GM19397 (cell line): ENCODE measurements at regions not wholly inside any gene's neighbourhood (a gene's known extent, or its start where the extent isn't known, plus 50 kb on each side); places are given as distances from the start of the nearest gene placed in this dataset.
"Not testable (repeated sequence)": the region's sequence is repeated elsewhere in the genome, so short reads cannot be mapped to it uniquely, and the experiment has no call there.

ENCODE experiments used
- ATAC-seq: cut with Tn5 transposase; IDR thresholded peaks from one replicate; pipeline ENCODE4 v1.9.1; 2021; ENCODE audit warnings: mild to moderate bottlenecking, moderate library complexity; ENCODE audit not compliant: unreplicated experiment

DNA sequence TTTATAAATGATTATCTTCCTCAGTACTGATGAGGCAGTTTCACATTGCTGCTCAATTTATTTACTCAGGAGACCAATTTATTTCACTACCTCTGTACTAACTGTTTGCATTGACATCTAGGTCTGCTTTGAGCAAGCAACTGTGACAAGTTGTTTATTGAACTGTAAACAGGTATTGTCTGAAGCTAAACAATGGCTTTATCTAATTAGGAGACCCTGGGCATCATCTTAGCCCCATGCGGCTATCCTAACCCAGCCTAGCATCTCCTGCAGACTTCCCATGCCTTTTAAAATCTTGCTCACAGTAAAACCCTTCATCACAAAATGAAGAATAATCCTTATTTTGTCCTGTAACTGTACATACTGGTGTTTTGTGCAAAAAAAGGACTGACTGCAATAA lies 348.2 kb downstream of the RWDD3 start:
- ATAC-seq, result no peak

DNA sequence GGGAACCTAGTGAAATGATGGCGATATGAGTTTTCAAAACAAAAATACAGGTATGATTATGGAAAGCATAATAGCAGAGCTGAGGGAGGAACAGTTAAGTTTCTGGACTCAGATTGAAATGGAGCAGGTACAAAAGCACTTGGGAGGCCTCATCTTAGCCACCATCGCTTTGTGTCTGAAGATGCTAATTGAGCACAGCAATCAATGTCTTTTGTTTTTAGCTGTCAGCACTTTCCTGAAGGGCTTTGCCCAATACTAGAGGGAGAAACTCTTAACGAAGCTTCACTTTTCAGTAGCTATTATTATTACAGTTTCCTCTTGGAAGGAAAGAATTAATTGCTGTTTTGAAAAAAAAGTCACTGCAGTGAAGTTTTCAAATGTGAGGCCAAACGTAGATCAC lies 348.7 kb downstream of the RWDD3 start:
- no peak for ATAC-seq

DNA sequence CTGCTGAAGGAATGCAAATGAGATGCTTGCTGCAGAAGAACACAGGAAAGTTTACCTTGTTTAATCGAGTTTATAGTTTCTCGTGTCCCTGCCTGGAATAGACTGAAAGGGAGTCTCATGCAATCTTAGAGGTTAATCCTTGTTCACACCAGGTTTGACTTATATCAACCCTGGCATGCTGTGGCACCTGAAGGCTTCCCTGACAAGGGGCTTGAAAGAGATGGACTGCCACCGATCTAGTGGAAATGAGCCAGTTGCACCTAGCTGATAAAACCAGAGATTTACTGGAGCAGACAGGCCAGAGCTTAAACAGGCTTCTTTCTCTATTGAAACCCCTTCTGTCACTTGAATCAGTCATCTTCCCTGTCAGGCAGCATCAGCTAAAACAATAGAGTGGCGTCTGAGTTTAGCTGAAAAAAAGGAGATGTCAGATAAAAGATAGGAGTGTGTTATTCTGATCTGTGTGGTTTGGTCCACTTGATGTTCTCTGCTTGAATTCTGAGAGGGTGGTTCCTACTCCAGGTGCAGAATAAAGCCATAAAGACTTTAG lies 349.7 kb downstream of the RWDD3 start:
- no peak for ATAC-seq

DNA sequence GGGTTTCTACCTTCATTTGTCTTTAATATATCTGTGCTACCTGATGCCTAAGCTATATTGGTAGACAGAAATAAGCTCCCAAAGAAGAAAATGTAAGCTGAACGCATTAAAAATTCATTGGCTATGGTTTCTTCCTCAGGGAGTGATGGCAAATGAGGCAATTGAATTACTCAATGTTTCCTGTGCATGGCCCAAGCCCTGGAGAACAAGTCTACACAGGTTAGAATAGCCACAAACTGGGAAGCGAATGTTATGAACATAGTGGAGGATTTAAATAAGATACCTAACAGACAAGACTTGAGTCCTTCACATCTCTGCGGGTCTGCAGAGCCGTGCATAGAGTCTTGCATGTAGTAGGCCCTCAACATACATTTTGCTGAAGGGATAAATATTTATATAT lies 350.3 kb downstream of the RWDD3 start:
- ATAC-seq, result no peak

DNA sequence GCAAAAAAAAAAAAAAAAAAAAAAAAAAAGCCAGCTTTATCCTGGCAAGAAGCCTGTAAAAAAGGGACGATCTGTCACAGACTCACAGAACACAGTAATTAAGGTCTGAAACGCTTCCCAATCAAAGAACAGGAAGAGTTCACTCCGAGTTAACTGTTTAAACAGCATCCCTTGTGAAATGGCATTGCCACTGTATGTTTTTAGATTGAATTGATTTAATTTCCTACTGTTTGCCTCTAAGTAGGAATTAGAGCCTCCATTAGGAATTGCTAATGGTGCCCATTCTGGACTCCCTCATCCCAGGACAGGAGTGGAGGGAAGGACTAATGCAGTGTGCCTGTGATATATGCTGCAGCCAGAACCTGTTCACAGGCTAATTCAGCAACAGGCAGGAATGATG lies 370.8 kb downstream of the RWDD3 start:
- ATAC-seq, result no peak

DNA sequence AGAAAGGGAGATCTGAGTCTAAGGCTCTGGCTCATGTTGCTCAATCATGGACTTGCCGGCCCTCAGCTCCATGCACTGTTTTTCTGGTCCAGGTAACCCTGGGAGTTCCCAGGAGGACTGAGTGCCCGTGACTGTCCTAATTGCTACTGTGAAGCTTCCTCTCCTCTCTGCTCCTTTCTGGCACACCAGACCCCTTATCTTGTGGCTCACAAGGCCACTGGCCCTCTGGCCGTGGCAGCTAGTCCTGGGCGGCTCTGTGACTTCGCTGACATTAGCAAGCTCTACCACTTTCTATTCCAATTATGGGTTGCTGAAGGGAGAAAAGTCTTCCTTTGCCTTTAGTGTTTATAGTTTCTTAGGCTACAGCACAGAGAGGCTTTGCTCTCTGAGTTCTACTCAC lies 380.2 kb downstream of the RWDD3 start:
- no peak for ATAC-seq

DNA sequence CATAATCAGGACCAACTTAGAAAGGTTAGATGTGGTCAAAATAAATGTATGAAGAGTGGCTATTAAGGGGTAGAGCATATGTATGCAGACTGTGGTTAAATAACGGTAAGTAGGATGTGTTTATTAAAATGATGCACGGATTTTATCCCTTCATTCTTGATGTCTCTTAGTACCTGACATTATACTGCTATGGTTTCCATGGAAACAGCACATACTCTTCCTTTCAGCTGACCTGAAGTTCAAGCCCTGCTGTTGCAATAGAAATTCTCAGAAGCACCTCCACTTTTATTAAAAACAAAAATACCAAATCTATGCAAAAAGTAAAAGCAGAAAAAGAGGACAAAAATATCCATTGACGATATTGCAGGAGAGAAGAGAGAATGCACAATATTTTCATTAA lies 381.4 kb downstream of the RWDD3 start:
- no peak for ATAC-seq

DNA sequence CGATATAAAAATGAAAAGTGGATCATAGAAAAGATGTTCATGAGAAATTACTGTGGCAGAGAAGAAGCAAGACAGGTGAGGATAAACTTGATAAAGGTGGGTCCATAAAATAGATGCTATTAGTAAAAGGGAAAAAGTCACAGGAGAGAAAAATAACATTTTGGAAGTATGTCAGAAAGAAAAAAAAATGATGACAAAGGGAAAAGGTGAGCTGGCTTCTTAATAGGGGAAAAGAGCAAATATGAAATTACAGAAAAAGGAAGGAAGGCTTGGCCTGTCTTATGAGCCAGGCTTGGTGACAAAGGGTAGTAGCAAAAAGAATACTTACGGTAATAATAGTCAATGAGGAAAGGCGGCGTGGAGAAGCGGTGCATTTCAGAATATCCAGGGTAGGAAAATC lies 386.1 kb downstream of the RWDD3 start:
- no peak for ATAC-seq

DNA sequence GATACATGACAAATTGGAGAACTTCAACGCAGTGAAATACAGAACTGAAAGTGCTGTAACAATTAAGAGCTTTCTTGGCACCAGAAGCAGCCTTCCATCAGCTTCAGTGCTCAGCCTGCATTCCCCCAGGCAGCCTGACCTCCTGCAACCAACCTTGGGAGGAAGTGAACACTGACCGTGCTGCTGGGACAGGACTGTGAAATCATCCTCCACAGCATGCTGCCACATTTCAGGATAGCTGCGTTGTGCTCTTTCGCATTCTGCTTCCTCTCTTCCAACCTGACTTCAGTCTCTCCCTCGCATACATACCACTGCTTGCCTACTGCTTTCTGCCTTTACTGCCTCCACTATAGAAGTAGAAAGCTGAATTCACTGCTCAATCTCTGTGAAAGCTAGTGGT lies 388.6 kb downstream of the RWDD3 start:
- ATAC-seq, result no peak

DNA sequence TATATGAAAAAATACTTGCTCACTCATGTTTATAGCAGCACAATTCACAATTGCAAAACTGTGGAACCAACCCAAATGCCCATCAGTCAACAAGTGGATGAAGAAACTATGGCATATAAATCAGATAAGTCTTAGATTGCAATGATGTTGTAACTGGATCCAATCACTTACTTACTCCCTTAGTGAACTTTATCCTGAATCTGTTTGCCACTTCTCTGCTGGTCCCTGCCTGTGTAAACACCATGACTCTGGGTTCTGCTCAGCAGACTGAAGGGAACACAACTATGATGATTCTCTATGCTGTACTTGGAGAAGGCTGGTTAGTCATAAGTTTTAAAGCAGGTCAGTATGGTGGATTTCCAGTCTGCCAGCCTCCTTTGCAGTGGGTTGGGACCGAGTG lies 391.2 kb downstream of the RWDD3 start:
- ATAC-seq, result no peak

DNA sequence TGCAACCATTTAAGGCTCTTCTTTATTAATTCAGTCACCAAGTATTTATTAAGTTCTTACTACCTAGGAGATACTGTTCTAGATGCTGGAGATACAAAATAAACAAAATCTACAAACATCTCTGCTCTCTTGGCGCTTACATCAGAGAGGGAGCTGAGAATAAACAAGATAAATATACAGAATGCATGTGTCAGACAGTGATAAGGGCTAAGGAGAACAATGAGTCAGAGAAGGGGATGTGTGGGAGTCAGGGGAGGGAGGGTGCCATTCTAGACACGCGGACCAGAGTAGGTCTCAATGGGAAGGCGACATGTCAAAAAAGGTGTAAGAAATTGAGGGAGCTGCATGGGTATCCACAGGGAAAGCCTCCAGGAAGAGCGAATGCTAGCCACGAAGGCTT lies 393.2 kb downstream of the RWDD3 start:
- no peak for ATAC-seq

DNA sequence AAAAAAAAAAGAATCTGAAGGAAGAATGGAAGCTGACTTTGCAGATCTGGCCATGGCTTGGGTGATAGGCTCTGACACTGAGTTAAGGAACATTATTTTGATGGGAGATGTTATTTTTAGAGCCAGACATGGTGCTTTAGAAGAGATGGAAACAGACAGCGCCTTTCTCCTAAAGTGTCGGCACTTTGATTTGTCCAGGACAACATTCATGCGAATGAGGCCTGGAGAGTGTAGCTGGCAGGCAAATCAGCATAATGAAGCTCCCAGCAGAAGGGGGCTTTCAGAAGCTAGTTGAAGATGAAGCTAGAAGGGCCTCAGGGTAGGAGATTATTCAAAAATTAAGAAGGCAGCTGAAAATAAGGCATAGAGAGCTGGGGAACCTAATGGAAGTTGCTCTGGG lies 397.7 kb downstream of the RWDD3 start:
- ATAC-seq, result no peak

DNA sequence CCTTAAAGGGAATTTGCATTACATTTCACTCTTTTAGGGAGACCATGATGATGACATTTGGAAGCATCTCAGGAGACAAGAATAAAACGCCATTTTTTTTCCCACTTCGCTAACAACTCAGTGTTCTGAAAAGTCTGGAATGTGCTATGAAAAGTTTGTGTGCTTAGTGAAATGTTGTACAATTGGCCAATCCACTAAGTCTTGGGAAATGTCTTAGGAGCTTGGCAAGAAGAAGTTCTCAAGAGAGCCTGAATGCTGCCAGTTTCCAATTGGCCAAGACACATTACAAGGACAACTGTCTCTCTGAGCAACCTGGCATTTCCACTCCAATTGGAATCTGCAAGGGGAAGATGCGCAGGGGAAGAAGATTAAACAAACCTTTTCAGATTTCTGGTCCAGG lies 401.8 kb downstream of the RWDD3 start:
- ATAC-seq, result no peak

DNA sequence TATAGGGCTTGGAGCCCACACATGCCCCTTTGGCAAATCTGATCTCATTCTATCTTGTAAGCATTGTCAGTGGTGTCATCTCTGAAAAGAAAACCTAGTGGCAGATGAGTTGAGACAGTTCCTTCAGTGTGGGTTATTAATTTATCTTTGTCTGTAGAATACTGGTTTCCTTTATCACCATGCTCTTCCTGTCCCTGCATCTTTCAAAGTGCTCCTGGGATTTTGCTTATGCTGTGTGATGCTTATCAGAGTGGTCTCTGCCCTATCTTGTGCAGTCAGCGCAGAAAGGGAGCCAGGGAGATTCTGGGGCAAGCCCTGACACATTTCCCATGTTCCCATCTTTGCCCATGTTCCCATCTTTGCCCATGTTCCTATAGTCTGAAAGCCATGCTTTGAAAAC lies 402.9 kb downstream of the RWDD3 start:
- no peak for ATAC-seq

DNA sequence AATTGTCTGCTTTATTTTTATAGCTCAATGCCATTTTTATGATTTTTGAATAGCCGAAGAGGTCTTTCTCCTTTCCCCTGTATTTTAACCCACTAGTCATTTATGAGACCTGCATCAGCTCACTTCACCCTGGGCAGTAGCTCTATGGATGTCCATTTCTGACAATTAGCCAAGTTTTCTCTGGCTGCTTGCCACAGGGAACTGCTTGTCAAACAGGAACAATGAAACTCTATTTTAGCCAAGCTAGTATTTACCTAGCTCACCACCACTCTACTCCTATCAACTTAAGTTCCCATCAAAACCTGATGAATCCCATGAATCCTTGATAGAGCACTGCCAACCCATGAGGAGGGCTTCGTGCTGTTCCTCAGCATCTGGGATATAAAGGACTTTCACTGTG lies 406.7 kb downstream of the RWDD3 start:
- ATAC-seq, result no peak

DNA sequence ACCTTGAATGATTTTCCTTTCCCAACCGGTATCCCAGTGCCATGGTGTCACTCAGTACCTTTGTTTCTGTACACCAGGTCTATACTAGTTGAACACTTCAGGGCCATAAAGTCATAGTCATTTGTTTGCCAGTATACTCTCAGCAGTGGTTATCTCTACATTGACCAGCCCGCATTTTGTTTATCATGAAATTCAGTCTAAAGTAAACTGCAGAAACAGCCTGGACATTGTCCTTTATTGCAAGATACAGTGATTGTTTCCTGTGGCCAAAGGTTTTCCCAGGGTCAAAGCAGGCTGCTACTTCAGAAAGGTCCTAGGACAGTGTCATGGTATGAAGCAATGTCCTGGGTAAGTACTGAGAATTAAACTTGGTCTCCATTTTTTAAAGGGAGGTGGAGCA lies 407.4 kb downstream of the RWDD3 start:
- ATAC-seq, result no peak

DNA sequence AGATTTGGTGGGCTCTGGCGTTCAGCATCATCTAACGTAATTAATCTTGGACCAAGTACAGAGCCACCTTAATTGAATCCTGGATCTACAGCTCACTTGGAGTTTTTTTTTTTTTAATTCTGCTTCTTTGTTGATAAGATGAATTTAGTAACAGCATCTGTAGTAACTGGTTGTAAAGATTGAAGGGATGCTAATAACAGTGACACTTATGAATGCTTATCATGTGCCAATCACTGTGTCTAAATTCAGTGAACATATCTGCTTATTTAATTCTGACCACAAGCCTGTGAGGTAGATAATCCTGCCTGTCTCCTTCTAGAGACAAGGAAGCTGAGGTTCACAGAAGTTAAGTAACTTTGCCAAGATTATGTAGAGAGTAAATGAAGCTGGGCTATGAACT lies 408.0 kb downstream of the RWDD3 start:
- ATAC-seq, result no peak

DNA sequence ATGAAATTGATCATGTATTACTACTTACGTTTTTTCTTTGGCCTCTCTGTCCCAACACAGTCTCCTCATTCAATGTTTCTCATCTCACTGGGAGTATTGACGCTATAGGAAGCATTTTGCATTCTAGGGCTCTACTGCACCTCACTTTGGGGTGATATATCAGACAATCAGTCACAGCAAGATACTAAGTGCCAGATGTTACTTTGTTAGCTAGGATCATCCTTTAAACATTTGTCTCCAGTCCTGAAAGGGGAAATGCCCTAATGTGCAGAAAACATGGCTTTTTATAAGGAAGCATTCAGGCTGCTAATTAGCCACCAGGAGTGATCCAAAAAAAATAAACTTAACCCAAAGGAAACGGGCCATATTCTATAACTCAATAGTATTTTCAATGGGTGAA lies 409.1 kb downstream of the RWDD3 start:
- ATAC-seq, result no peak

DNA sequence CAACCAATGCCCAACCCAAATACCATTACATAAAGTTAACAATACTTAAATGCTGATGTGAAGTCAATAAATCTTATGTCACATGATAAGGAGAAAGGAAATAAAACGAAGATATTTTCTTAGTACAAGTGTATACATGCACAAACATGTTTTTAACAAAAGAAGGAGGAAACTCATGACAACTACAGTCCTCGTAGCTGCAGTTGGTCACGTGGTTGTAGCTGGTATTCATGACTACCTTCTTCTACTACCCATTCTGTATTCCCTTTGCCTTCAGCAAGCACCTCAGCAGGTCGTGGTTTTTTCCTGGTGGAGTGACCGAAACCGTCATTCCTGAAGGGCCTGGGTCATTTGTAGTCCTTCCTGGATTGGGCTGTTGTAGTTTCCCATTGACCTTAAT lies 411.1 kb downstream of the RWDD3 start:
- ATAC-seq, result not testable (repeated sequence)

DNA sequence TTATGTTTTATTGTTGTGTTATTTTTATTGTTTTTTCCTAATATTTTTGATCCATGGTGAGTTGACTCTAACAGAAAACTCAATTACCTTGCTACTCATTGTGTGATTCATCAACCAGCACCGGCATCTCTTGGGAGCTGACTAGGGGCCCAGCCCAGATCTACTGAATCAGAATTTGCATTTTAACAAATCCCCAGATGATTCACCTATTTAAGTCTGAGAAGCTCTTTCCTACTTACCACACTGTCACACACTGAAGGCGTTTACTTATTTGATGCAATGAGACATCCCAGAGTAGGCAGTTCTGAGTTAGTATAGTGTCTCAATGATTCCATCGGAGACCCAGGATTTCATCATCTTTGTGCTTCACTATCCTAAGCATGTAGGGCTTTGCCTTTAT lies 416.6 kb downstream of the RWDD3 start:
- no peak for ATAC-seq

DNA sequence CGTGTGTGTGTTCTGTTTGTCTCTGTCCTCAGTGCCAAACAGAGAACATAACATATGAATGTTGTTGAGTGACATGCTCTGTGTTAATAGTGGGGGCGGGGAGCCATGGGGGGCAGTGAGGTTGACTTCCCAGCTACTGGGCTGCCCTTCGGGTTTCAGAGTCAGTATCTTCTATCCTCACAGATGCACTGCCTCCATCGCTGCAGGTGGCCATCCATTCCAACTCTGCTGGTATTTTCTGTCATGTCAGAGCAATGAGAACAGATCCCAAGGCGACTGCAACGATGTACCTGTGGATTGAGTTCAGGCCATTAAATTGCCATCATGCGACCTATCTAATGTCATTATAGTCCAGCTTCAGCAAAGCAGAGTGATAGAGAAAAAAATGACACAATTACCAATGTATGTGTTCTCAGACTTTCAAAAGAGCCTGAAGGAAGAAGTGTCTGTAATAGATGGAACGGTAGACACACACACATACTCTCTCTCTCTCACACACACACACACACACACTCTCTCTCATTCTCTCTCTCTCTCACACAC lies 418.5 kb downstream of the RWDD3 start:
- no peak for ATAC-seq

DNA sequence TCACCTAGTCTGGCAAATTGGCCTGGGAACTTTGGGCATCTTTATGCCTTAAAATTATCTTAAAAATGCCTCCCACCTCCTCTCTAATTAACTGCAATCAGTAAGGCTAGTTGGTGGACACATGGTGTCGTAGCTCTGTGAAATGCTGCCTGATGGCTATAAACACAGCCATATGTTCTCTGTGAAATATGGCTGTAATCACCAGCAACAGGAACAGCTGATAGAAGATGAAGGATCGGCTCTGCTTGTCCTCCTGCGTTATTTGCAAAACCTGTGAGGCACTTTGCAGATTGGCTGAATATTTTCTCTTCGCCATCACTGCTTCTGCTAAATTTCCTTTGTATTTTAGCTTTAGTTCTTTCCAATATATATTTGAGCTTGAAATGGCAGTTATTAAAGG lies 419.6 kb downstream of the RWDD3 start:
- ATAC-seq, result no peak

DNA sequence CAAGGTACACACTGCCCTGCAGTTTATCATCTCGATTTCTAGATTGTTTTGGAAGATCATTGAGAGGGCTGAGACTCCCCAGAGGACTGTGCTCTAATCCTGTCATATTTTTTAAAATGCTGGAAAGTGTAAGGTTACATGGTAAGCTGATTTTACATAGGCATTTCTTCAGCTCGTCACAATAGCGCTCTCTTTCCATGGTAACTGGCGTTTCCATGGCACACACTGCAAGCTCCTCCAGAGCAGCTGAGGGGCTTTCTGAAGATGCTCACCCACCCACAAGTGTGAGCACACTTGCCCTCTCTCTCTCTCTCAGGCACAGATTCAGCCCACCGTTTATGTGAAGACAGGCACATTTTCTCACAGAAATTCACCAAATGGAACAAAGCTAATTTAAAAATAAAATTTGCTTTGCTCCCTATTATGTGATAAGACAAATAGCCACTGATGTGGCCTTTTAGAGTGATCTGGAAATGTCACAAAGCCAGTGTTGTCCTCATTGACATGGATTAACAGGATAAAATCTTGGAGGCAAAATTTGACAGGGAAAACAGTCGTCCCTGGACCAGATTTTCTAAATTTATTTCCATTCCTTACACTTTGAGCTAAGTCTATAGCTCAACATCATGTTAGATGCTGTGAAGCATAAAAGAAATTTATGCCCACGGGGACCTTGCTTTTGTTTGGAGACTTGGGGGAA lies 421.5 kb downstream of the RWDD3 start:
- ATAC-seq, result no peak
